Vagina (tissue), 2 donors: ENCODE measurements at regions not wholly inside any gene's neighbourhood (a gene's known extent, or its start where the extent isn't known, plus 50 kb on each side); places are given as distances from the start of the nearest gene placed in this dataset.

Experiments
- POLR2A ChIP-seq, 2 donors: fragments of 450-650 bp; IDR thresholded peaks; one replicate each; pipeline ENCODE4 v1.6.1; 2017; ENCODE audit warnings: antibody characterized with exemption in 2 of 2, mild to moderate bottlenecking in 2 of 2, moderate library complexity in 2 of 2
- TF ChIP-seq, protein P1 (sequence below), 3 experiments: fragments of 450-650 bp in 2 of 3; fragments of 200-600 bp in 1 of 3; sonication (generic) in 1 of 3; IDR thresholded peaks; one replicate each; pipeline ENCODE4 v1.5.1; 2017 to 2019; ENCODE audit warnings: antibody characterized with exemption in 3 of 3, mild to moderate bottlenecking in 2 of 3, moderate library complexity in 2 of 3

DNA sequence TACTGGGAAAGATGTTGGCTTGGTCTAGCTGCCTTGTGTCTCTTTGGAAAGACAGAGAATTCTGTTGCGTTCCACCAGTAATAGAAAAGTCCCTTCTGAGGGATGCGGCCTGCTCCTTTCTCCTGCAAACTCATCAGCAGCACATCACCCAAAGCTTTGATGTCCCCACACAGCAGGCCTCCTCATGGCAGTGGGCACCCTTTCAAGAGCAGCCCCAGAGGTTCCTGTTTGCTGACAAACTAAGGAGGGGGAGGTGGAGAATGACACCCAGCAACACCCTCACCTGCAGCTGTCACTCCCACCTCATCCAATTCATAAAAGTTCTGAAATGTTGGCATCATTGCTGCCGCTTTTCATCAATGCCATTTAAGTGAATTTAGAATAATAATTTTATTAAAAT is 556.6 kb downstream of the BCL11A start:
- no peak for TF ChIP-seq POLR2A (IDR thresholded peaks at IDR 0.05)
- TF ChIP-seq, protein P1, sequence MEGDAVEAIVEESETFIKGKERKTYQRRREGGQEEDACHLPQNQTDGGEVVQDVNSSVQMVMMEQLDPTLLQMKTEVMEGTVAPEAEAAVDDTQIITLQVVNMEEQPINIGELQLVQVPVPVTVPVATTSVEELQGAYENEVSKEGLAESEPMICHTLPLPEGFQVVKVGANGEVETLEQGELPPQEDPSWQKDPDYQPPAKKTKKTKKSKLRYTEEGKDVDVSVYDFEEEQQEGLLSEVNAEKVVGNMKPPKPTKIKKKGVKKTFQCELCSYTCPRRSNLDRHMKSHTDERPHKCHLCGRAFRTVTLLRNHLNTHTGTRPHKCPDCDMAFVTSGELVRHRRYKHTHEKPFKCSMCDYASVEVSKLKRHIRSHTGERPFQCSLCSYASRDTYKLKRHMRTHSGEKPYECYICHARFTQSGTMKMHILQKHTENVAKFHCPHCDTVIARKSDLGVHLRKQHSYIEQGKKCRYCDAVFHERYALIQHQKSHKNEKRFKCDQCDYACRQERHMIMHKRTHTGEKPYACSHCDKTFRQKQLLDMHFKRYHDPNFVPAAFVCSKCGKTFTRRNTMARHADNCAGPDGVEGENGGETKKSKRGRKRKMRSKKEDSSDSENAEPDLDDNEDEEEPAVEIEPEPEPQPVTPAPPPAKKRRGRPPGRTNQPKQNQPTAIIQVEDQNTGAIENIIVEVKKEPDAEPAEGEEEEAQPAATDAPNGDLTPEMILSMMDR (IDR thresholded peaks at IDR 0.05): no peak
